ENCODE measurements at regions not wholly inside any gene's neighbourhood (a gene's known extent, or its start where the extent isn't known, plus 50 kb on each side); places are given as distances from the start of the nearest gene placed in this dataset.

DNA sequence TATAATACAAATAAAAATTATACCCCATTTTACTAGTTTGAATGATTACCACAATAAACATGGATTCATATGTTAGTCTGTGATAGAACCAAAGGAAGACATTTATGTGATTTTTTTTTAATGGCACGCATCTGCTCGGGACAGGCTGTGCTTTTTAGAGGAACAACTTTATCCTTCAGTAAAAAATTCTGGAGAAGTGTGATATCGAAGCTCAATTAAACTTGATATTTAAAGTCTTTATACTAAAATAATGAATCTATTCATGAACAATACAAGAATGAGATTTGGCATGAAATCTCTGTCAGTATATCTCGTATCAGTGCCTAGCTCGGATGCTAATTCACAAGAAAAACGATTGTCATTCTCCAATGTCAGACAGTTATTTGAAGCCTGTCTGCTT lies 230.8 kb upstream of the ZNF717 start:
- TF ChIP-seq POLR2A (IDR thresholded peaks at IDR 0.05; ENCODE audit: low read length): no peak
- no peak for TF ChIP-seq GATA1 (IDR thresholded peaks at IDR 0.05; ENCODE audit: low read depth, low read length)

Data from erythroblast (primary cell).